OCI-LY3 (cell line): ENCODE measurements at regions not wholly inside any gene's neighbourhood (a gene's known extent, or its start where the extent isn't known, plus 50 kb on each side); places are given as distances from the start of the nearest gene placed in this dataset.

Experiments
- H2AFZ ChIP-seq: fragments of 200-600, 300-600 bp; shearing (Covaris generic); 2 replicates; pipeline ENCODE4 v1.6.0; 2014; ENCODE audit warnings: antibody characterized with exemption, low read depth, low read length
- H3K27ac ChIP-seq: fragments of 200-600, 300-600 bp; sonication (generic); 2 replicates; pipeline ENCODE4 v1.5.1; 2014; ENCODE audit warnings: mild to moderate bottlenecking, low read length, moderate library complexity, mixed read lengths
- H3K27me3 ChIP-seq: fragments of 200-600, 300-600 bp; sonication (generic); 2 replicates; pipeline ENCODE4 v1.6.1; 2014; ENCODE audit warnings: low read depth, low read length, mixed read lengths
- H3K36me3 ChIP-seq: fragments of 200-600, 300-600 bp; sonication (generic); replicated peaks from 2 replicates; pipeline ENCODE3; 2014; ENCODE audit warnings: low read depth, low read length, mixed read lengths
- H3K4me1 ChIP-seq: fragments of 300-600, 200-600 bp; sonication (generic); 2 replicates; pipeline ENCODE4 v1.6.1; 2014; ENCODE audit warnings: low read length, mixed read lengths
- H3K4me2 ChIP-seq: fragments of 200-600, 300-600 bp; sonication (generic); 2 replicates; pipeline ENCODE4 v1.6.1; 2014; ENCODE audit warnings: low read length, mixed read lengths
- H3K4me3 ChIP-seq: fragments of 300-600, 200-600 bp; sonication (generic); 2 replicates; pipeline ENCODE4 v1.5.1; 2014; ENCODE audit warnings: antibody characterized with exemption, mild to moderate bottlenecking, low read length, moderate library complexity
- H3K79me2 ChIP-seq: fragments of 300-600, 200-600 bp; shearing (Covaris generic); 2 replicates; pipeline ENCODE4 v1.6.1; 2014; ENCODE audit warnings: mild to moderate bottlenecking, low read length, mixed read lengths
- H3K9ac ChIP-seq: fragments of 300-600, 200-600 bp; shearing (Covaris generic); 2 replicates; pipeline ENCODE4 v1.6.0; 2014; ENCODE audit warnings: mild to moderate bottlenecking, low read length, moderate library complexity
- H3K9me3 ChIP-seq: fragments of 200-600, 300-600 bp; shearing (Covaris generic); 2 replicates; pipeline ENCODE4 v1.6.1; 2014; ENCODE audit warnings: low read length, mixed read lengths; ENCODE audit not compliant: insufficient read depth
- H4K20me1 ChIP-seq: fragments of 200-600, 300-600 bp; sonication (generic); 2 replicates; pipeline ENCODE4 v1.6.1; 2016; ENCODE audit warnings: low read length, mixed read lengths; ENCODE audit not compliant: insufficient read depth
- EZH2phosphoT487 ChIP-seq: fragments of 200-600 bp; shearing (Covaris generic); IDR thresholded peaks from 2 replicates; pipeline ENCODE4 v1.6.1; 2018; ENCODE audit warnings: antibody characterized with exemption, mixed run types, low read depth
- TF ChIP-seq, protein P1 (sequence below): fragments of 200-600, 300-600 bp; sonication (generic); IDR thresholded peaks from 2 replicates; pipeline ENCODE4 v1.5.1; 2014; ENCODE audit warnings: antibody characterized with exemption, low read length, low read depth

DNA sequence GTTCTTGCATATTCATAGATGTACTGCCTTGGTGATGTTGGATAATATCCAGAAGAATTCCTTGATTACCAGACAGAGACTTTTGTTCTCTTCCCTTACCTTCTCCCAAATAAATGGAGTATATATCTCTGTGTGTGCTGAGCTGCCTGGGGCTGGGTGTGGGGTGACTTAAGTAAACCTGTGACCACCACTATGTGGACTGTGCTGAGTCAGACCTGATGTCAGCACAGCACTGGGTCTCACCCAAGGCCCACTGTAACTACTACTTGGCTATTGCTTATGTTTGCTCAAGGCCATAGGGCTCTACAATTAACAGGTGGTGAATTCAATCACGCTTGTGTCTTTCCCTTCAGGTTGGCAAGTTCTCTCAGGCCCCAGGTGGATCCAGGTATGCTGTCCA is 145.7 kb upstream of the MDGA2 start:
- Histone ChIP-seq H3K79me2 (no peaks in the 10 kb centered on the region), H3K4me1 (no peaks in the 10 kb centered on the region), H3K4me3 (no peak overlapping the region), H4K20me1 (no peaks in the 10 kb centered on the region), H3K4me2 (no peak overlapping the region), H3K27ac (no peak overlapping the region), H2AFZ (no peak overlapping the region), H3K36me3 (no peaks in the 10 kb centered on the region), H3K9me3 (peaks cover 4% of the 10 kb centered on the region; the same call in 1 of the 2 replicates), H3K27me3 (no peaks in the 10 kb centered on the region), H3K9ac (no peak overlapping the region)
- TF ChIP-seq, protein P1, sequence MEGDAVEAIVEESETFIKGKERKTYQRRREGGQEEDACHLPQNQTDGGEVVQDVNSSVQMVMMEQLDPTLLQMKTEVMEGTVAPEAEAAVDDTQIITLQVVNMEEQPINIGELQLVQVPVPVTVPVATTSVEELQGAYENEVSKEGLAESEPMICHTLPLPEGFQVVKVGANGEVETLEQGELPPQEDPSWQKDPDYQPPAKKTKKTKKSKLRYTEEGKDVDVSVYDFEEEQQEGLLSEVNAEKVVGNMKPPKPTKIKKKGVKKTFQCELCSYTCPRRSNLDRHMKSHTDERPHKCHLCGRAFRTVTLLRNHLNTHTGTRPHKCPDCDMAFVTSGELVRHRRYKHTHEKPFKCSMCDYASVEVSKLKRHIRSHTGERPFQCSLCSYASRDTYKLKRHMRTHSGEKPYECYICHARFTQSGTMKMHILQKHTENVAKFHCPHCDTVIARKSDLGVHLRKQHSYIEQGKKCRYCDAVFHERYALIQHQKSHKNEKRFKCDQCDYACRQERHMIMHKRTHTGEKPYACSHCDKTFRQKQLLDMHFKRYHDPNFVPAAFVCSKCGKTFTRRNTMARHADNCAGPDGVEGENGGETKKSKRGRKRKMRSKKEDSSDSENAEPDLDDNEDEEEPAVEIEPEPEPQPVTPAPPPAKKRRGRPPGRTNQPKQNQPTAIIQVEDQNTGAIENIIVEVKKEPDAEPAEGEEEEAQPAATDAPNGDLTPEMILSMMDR, result no peak
- no peak for TF ChIP-seq EZH2phosphoT487

DNA sequence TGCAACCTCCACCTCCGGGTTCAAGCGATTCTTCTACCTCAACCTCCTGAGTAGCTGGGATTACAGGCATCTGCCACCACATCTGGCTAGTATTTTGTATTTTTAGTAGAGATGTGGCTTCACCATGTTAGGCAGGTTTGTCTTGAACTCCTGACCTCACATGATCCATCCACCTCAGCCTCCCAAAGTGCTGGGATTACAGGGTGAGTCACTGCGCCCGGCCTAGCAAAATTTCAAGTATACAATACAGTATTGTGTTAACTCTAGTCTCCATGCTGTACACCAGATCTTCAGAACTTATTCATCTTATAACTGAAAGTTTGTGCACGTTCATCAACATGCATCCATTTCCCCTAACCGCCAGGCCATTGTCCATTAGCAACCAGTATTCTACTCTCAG is 115.1 kb upstream of the MDGA2 start:
- no peak for TF ChIP-seq EZH2phosphoT487
- no peaks in the 10 kb centered on the region for H3K9me3 ChIP-seq
- H3K9ac ChIP-seq, result no peak overlapping the region
- no peaks in the 10 kb centered on the region for H3K36me3 ChIP-seq
- no peak overlapping the region for H2AFZ ChIP-seq
- H3K27ac ChIP-seq, result no peak overlapping the region
- no peaks in the 10 kb centered on the region for H3K4me1 ChIP-seq
- H3K4me3 ChIP-seq, result no peak overlapping the region
- H3K79me2 ChIP-seq, result no peaks in the 10 kb centered on the region
- no peak overlapping the region for H3K4me2 ChIP-seq
- no peaks in the 10 kb centered on the region for H4K20me1 ChIP-seq
- H3K27me3 ChIP-seq, result no peaks in the 10 kb centered on the region

- no peak overlapping the region for H3K4me3 ChIP-seq
- no peak overlapping the region for H3K4me2 ChIP-seq
- no peaks in the 10 kb centered on the region for H3K79me2 ChIP-seq
- H3K27me3 ChIP-seq, result no peaks in the 10 kb centered on the region
- no peak for TF ChIP-seq EZH2phosphoT487
- TF ChIP-seq, protein P1, result no peak
- H3K9me3 ChIP-seq, result no peaks in the 10 kb centered on the region
- H4K20me1 ChIP-seq, result no peaks in the 10 kb centered on the region
- no peak overlapping the region for H3K27ac ChIP-seq
- H3K4me1 ChIP-seq, result 0 out of 2 replicates have a peak, but pooled peaks cover 7% of the 10 kb centered on the region
- no peak overlapping the region for H2AFZ ChIP-seq
- H3K36me3 ChIP-seq, result no peaks in the 10 kb centered on the region
- H3K9ac ChIP-seq, result no peak overlapping the region
These were observed 109.7 kb upstream of the MDGA2 start for GRCh38 chr14:47785058-47785457.

- no peaks in the 10 kb centered on the region for H3K27me3 ChIP-seq
- no peak overlapping the region for H3K4me3 ChIP-seq
- no peaks in the 10 kb centered on the region for H3K36me3 ChIP-seq
- H3K9me3 ChIP-seq, result no peaks in the 10 kb centered on the region
- no peak overlapping the region for H3K9ac ChIP-seq
- H4K20me1 ChIP-seq, result no peaks in the 10 kb centered on the region
- no peak for TF ChIP-seq EZH2phosphoT487
- TF ChIP-seq, protein P1, result no peak
- H3K4me1 ChIP-seq, result peaks cover 20% of the 10 kb centered on the region
- H3K79me2 ChIP-seq, result no peaks in the 10 kb centered on the region
- no peak overlapping the region; the same call in 1 of the 2 replicates for H2AFZ ChIP-seq
- H3K4me2 ChIP-seq, result no peak overlapping the region
- no peak overlapping the region for H3K27ac ChIP-seq
These were observed 103.2 kb upstream of the MDGA2 start for GRCh38 chr14:47778631-47779030.

DNA sequence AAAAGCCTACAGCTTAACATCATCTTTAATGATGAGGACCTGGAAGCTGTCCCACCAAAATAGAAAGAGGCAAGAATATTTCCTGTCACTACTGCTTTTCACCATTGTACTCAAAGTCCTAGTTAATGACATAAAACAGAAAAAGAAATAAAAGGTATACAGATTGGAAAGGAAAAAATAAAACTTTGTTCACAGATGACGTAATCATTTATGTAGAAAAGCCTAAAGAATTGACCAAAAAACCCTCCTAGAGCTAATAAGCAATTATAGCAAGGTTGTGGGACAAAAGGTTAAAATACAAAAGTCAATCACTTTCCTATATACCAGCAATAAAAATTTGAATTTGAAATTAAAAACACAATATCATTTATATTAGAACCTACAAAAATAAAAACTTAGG is 97.2 kb upstream of the MDGA2 start:
- TF ChIP-seq, protein P1, result no peak
- TF ChIP-seq EZH2phosphoT487, result no peak
- Histone ChIP-seq H4K20me1 (no peaks in the 10 kb centered on the region), H3K27me3 (no peaks in the 10 kb centered on the region), H3K9ac (no peak overlapping the region), H3K4me1 (peaks cover 13% of the 10 kb centered on the region), H3K27ac (no peak overlapping the region), H3K4me3 (no peak overlapping the region), H3K79me2 (no peaks in the 10 kb centered on the region), H2AFZ (no peak overlapping the region), H3K36me3 (no peaks in the 10 kb centered on the region), H3K4me2 (no peak overlapping the region), H3K9me3 (no peaks in the 10 kb centered on the region)
